BLaER1 treated with 17β-estradiol and CSF1 and Interleukin-3, amounts not matched to agents 10 nM and 100 nM (cell line): ENCODE measurements at regions not wholly inside any gene's neighbourhood (a gene's known extent, or its start where the extent isn't known, plus 50 kb on each side); places are given as distances from the start of the nearest gene placed in this dataset.

Experiments
- H3K27ac ChIP-seq, 11 experiments: shearing (Covaris generic); formaldehyde crosslinking; 2 replicates each; pipeline ENCODE4 v1.8.1; 2022
- H3K27me3 ChIP-seq, 11 experiments: shearing (Covaris generic); formaldehyde crosslinking; 2 replicates each; pipeline ENCODE4 v1.8.1; 2022
- H3K36me3 ChIP-seq, 11 experiments: shearing (Covaris generic); formaldehyde crosslinking; 2 replicates each; pipeline ENCODE4 v1.8.1; 2022
- H3K4me1 ChIP-seq, 10 experiments: shearing (Covaris generic); formaldehyde crosslinking; 2 replicates each; pipeline ENCODE4 v1.8.1; 2022
- H3K4me2 ChIP-seq, 11 experiments: shearing (Covaris generic); formaldehyde crosslinking; 2 replicates each; pipeline ENCODE4 v1.8.1; 2022
- H3K4me3 ChIP-seq, 10 experiments: shearing (Covaris generic); formaldehyde crosslinking; 2 replicates each; pipeline ENCODE4 v1.8.1; 2022
- H3K9ac ChIP-seq, 11 experiments: shearing (Covaris generic); formaldehyde crosslinking; 2 replicates each; pipeline ENCODE4 v1.8.1; 2022
- H3K9me3 ChIP-seq, 11 experiments: shearing (Covaris generic); formaldehyde crosslinking; replicated peaks in 1 of 11; 2 replicates each; pipeline ENCODE4 v1.8.1; 2022
- H4K20me1 ChIP-seq, 11 experiments: shearing (Covaris generic); formaldehyde crosslinking; 2 replicates each; pipeline ENCODE4 v1.8.1; 2022
- Cebpa-rat ChIP-seq, 11 experiments: shearing (Covaris generic); IDR thresholded peaks; 2 replicates each; pipeline ENCODE4 v1.8.1; 2022

- H3K27ac ChIP-seq = no peak overlapping the region
- no peak for TF ChIP-seq Cebpa-rat (IDR thresholded peaks at IDR 0.05)
- H3K9ac ChIP-seq = no peak overlapping the region
- peaks cover 0 to 11% (median 0%) of the 10 kb centered on the region in 10 experiments; a peak in 5 of 20 replicates for H3K4me1 ChIP-seq
- H3K9me3 ChIP-seq = peaks cover 0 to 8% (median 0%) of the 10 kb centered on the region in 11 experiments; a peak in 5 of 22 replicates
- no peaks in the 10 kb centered on the region for H3K36me3 ChIP-seq
- H4K20me1 ChIP-seq = no peaks in the 10 kb centered on the region
- peaks cover 0 to 8% (median 0%) of the 10 kb centered on the region in 11 experiments; a peak in 2 of 22 replicates for H3K27me3 ChIP-seq
- no peak overlapping the region for H3K4me2 ChIP-seq
- no peak overlapping the region for H3K4me3 ChIP-seq
Measured at GRCh38 chr13:70890289-70890688, 782.0 kb upstream of the KLHL1 start.

- H3K9ac ChIP-seq = no peak overlapping the region
- no peaks in the 10 kb centered on the region for H3K36me3 ChIP-seq
- H3K4me2 ChIP-seq = no peak overlapping the region
- H3K9me3 ChIP-seq = peaks cover 9 to 18% (median 10%) of the 10 kb centered on the region in 11 experiments
- no peak overlapping the region for H3K27ac ChIP-seq
- TF ChIP-seq Cebpa-rat (IDR thresholded peaks at IDR 0.05) = no peak
- H3K4me3 ChIP-seq = no peak overlapping the region
- peaks cover 0 to 4% (median 0%) of the 10 kb centered on the region in 11 experiments; a peak in 1 of 22 replicates for H3K27me3 ChIP-seq
- peaks cover 0 to 7% (median 0%) of the 10 kb centered on the region in 10 experiments; a peak in 5 of 20 replicates for H3K4me1 ChIP-seq
- H4K20me1 ChIP-seq = no peaks in the 10 kb centered on the region
Measured at GRCh38 chr13:70889163-70889562, 780.9 kb upstream of the KLHL1 start.

- H3K9ac ChIP-seq = no peak overlapping the region
- no peaks in the 10 kb centered on the region for H3K36me3 ChIP-seq
- H3K4me2 ChIP-seq = no peak overlapping the region
- no peaks in the 10 kb centered on the region for H4K20me1 ChIP-seq
- TF ChIP-seq Cebpa-rat (IDR thresholded peaks at IDR 0.05) = no peak
- H3K27me3 ChIP-seq = 0 out of 22 replicates have a peak, but pooled peaks cover 0 to 4% (median 0%) of the 10 kb centered on the region in 11 experiments
- peaks cover 17 to 32% (median 21%) of the 10 kb centered on the region in 11 experiments for H3K9me3 ChIP-seq
- H3K4me3 ChIP-seq = no peak overlapping the region
- H3K27ac ChIP-seq = no peak overlapping the region
- no peaks in the 10 kb centered on the region for H3K4me1 ChIP-seq
Measured at GRCh38 chr13:70884196-70884595, 775.9 kb upstream of the KLHL1 start.

- Histone ChIP-seq H3K27ac (no peak overlapping the region), H4K20me1 (no peaks in the 10 kb centered on the region), H3K9ac (no peak overlapping the region), H3K4me2 (no peak overlapping the region), H3K9me3 (no peaks in the 10 kb centered on the region), H3K36me3 (no peaks in the 10 kb centered on the region), H3K4me1 (no peaks in the 10 kb centered on the region), H3K27me3 (no peaks in the 10 kb centered on the region), H3K4me3 (no peak overlapping the region)
- no peak for TF ChIP-seq Cebpa-rat (IDR thresholded peaks at IDR 0.05)
Measured at GRCh38 chr13:70874636-70875035, 766.4 kb upstream of the KLHL1 start.

- Histone ChIP-seq H3K9ac (no peak overlapping the region), H4K20me1 (no peaks in the 10 kb centered on the region), H3K27me3 (no peaks in the 10 kb centered on the region), H3K27ac (no peak overlapping the region), H3K36me3 (no peaks in the 10 kb centered on the region), H3K9me3 (peaks cover 0 to 4% (median 0%) of the 10 kb centered on the region in 11 experiments; a peak in 3 of 22 replicates), H3K4me2 (no peak overlapping the region), H3K4me1 (no peaks in the 10 kb centered on the region), H3K4me3 (no peak overlapping the region)
- no peak for TF ChIP-seq Cebpa-rat (IDR thresholded peaks at IDR 0.05)
Measured at GRCh38 chr13:70864731-70865130, 756.5 kb upstream of the KLHL1 start.

- no peak for TF ChIP-seq Cebpa-rat (IDR thresholded peaks at IDR 0.05)
- Histone ChIP-seq H3K27me3 (no peaks in the 10 kb centered on the region), H3K4me2 (0 out of 22 replicates have a peak overlapping the region, but pooled peaks of 1 of the 11 experiments have one; percentile 10), H4K20me1 (no peaks in the 10 kb centered on the region), H3K27ac (no peak overlapping the region), H3K9ac (no peak overlapping the region), H3K4me1 (no peaks in the 10 kb centered on the region), H3K9me3 (peaks cover 0 to 4% (median 0%) of the 10 kb centered on the region in 11 experiments; a peak in 3 of 22 replicates), H3K36me3 (no peaks in the 10 kb centered on the region), H3K4me3 (no peak overlapping the region)
Measured at GRCh38 chr13:70856711-70857110, 748.5 kb upstream of the KLHL1 start.

- no peak overlapping the region for H3K4me2 ChIP-seq
- no peak overlapping the region for H3K27ac ChIP-seq
- H3K9ac ChIP-seq = no peak overlapping the region
- TF ChIP-seq Cebpa-rat (IDR thresholded peaks at IDR 0.05) = no peak
- H3K4me3 ChIP-seq = no peak overlapping the region
- no peaks in the 10 kb centered on the region for H3K36me3 ChIP-seq
- H4K20me1 ChIP-seq = no peaks in the 10 kb centered on the region
- no peaks in the 10 kb centered on the region for H3K4me1 ChIP-seq
- H3K27me3 ChIP-seq = no peaks in the 10 kb centered on the region
- H3K9me3 ChIP-seq = peaks cover 0 to 3% (median 0%) of the 10 kb centered on the region in 11 experiments; a peak in 2 of 22 replicates
Measured at GRCh38 chr13:70856025-70856424, 747.8 kb upstream of the KLHL1 start.

- H3K27ac ChIP-seq = peak overlapping the region in 1 of 11 experiments; percentile 10; a peak in 1 of 22 replicates
- no peaks in the 10 kb centered on the region for H4K20me1 ChIP-seq
- H3K36me3 ChIP-seq = no peaks in the 10 kb centered on the region
- peaks cover 0 to 10% (median 7%) of the 10 kb centered on the region in 11 experiments; a peak in 8 of 22 replicates for H3K9me3 ChIP-seq
- peak overlapping the region in 9 of 11 experiments; percentile 6 to 51 (median 23); a peak in 11 of 22 replicates for H3K4me2 ChIP-seq
- no peak overlapping the region for H3K4me3 ChIP-seq
- H3K9ac ChIP-seq = no peak overlapping the region
- no peaks in the 10 kb centered on the region for H3K27me3 ChIP-seq
- H3K4me1 ChIP-seq = peaks cover 0 to 19% (median 8%) of the 10 kb centered on the region in 10 experiments; a peak in 11 of 20 replicates
- TF ChIP-seq Cebpa-rat (IDR thresholded peaks at IDR 0.05) = no peak
Measured at GRCh38 chr13:70849222-70849621, 741.0 kb upstream of the KLHL1 start.

- no peak overlapping the region for H3K27ac ChIP-seq
- H3K4me3 ChIP-seq = no peak overlapping the region
- H3K4me2 ChIP-seq = no peak overlapping the region
- no peaks in the 10 kb centered on the region for H3K36me3 ChIP-seq
- H3K4me1 ChIP-seq = peaks cover 0 to 14% (median 7%) of the 10 kb centered on the region in 10 experiments; a peak in 11 of 20 replicates
- TF ChIP-seq Cebpa-rat (IDR thresholded peaks at IDR 0.05) = no peak
- H3K9me3 ChIP-seq = peaks cover 0 to 10% (median 7%) of the 10 kb centered on the region in 11 experiments; a peak in 9 of 22 replicates
- H3K27me3 ChIP-seq = no peaks in the 10 kb centered on the region
- H4K20me1 ChIP-seq = no peaks in the 10 kb centered on the region
- no peak overlapping the region for H3K9ac ChIP-seq
Measured at GRCh38 chr13:70844391-70845108, 736.3 kb upstream of the KLHL1 start.
